GM18909 (cell line): ENCODE measurements at regions not wholly inside any gene's neighbourhood (a gene's known extent, or its start where the extent isn't known, plus 50 kb on each side); places are given as distances from the start of the nearest gene placed in this dataset.
"Not testable (repeated sequence)": the region's sequence is repeated elsewhere in the genome, so short reads cannot be mapped to it uniquely, and the experiment has no call there.

Experiments
- ATAC-seq: cut with Tn5 transposase; IDR thresholded peaks from one replicate; pipeline ENCODE4 v1.9.1; 2021; ENCODE audit warnings: mild to moderate bottlenecking; ENCODE audit not compliant: unreplicated experiment, poor library complexity

GRCh38 chr20:48368580-48369021 is 459.2 kb downstream of the PREX1 start:
- ATAC-seq: not testable (repeated sequence)

GRCh38 chr20:48367541-48368358 is 460.0 kb downstream of the PREX1 start:
- not testable (repeated sequence) for ATAC-seq

GRCh38 chr20:48366230-48366629 is 461.6 kb downstream of the PREX1 start:
- no peak for ATAC-seq

GRCh38 chr20:48364688-48365421 is 462.9 kb downstream of the PREX1 start:
- no peak for ATAC-seq

- ATAC-seq: no peak
Measured at GRCh38 chr20:48364055-48364454, 463.7 kb downstream of the PREX1 start.

GRCh38 chr20:48360342-48360975 is 467.3 kb downstream of the PREX1 start:
- peak; percentile 34 for ATAC-seq

DNA sequence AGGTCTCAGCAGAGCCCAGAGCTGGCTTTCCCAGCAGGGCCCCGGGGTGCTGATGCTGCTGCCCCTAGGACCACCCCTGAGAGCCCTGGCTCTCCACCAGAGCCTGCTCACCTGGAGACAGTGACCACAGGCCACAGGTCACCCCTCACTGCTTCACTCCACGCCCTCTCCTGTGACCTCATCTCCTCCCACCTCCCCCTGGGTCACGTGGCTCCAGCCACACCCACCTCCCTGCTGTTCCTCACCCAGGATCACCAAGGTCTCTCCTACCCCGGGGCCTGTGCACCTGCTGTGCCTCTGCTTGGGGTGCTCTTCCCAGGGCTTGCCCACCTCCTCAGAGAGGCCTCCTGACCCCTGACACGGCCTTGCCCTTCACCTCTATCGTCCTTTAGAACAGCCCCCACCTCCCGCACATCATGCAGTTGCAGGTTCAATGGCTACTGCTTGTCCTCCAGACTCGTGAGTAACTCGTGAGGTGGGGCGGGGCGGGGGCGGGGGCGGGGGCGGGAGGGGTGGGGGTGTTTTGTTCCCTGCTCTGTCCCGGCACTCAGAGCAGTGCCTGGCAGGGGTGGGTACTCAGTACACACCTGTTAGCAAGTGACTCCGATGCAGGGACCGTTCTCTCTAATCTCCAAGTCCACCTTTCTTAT is 468.0 kb downstream of the PREX1 start:
- peak; percentile 82 for ATAC-seq

DNA sequence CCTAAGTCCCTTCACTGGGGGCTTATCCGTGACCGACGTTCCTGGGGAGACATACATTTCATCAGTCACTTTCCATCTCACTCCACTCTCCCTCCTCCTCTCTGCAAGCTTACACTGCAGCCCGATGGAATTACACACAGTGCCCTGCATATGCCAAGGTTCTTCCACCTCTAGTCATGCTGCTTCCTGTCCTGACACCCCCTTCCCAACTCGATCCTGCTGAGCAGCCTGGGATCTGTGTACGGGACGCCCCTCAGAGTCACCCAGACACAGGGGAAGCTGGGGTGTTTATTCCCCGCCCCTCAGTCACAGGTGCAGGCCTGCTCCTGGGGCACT is 468.8 kb downstream of the PREX1 start:
- not testable (repeated sequence) for ATAC-seq

DNA sequence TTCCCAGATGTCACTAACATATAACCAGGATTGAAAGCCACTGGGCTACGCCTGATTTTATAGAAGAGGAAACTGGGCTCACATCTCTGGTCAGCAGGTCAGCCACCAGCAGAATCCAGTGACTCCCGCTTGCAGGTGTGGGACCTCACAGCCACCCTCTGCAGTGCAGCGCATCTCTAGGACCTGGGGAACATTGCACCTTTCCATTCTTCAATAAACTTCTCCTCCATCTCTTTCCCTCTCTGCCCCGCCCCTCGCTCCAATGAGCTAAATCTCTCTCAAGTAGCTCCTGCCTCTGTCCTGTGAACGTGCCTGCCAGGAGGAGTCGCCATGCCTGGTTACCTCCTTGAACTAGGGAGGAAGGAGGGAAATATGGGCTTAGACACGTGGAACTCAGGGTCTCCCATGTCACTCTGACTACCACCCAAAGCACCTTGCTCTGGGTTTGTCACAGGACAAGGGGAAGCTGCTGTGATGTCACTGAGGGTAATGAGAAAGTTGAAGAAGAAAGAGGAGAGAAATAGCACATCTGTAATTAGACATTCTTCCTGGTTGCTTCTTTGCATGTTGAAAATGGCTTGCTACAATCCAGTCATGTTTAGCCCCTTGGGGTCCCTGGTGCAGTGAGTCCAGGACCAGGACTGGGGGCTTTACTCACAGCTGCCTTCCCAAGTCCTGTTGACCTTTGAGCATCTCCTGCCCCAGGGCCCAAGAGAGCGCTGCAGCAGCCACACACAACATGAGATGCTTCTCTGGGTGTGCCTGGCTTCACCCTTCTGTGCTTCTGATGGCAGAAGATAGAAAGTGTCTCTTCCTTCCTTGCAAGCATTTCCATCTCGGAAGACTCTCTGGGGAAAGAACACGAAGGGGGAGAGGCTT is 469.4 kb downstream of the PREX1 start:
- no peak for ATAC-seq

GRCh38 chr20:48357714-48358113 is 470.1 kb downstream of the PREX1 start:
- no peak for ATAC-seq

DNA sequence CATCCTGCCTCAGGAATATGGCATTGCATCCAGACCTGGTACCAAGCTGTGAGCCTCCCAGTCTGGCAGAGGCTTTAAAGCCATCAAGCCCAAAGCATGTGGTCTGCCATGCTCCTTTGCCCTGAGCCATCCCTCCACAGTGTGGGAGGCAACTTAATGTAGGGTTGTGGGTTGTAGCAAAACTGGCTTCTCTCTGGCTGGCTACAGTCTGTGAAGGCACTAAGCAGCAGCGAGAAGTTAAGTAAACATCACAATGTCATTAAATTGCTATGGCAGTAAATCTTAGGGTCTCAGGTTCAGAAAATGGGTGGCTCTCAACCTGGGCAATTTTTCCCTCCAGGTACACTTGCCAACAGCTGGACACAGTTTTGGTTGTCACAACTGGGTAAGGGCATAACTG is 472.9 kb downstream of the PREX1 start:
- no peak for ATAC-seq

- ATAC-seq: no peak
Measured at GRCh38 chr20:48354320-48354876, 473.4 kb downstream of the PREX1 start.

DNA sequence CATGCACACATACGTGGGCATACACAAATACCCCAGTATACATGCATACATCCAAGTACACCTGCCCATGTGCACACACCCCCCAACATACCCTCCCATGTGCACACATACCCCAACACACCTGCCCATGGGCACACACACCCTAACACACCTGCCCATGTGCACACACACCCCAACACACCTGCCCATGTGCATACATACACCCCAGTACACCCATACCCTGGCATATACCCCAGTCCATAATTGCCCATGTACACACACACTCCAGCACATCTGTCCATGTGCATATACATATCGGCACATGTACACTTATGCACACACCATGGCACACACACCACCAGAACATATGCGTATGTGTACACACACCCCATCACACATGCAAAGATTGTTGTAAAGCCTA is 475.2 kb downstream of the PREX1 start:
- no peak for ATAC-seq

- ATAC-seq: no peak
Measured at GRCh38 chr20:48352042-48352441, 475.8 kb downstream of the PREX1 start.

GRCh38 chr20:48350313-48350988 is 477.3 kb downstream of the PREX1 start:
- ATAC-seq: no peak

GRCh38 chr20:48349656-48350055 is 478.1 kb downstream of the PREX1 start:
- ATAC-seq: no peak

DNA sequence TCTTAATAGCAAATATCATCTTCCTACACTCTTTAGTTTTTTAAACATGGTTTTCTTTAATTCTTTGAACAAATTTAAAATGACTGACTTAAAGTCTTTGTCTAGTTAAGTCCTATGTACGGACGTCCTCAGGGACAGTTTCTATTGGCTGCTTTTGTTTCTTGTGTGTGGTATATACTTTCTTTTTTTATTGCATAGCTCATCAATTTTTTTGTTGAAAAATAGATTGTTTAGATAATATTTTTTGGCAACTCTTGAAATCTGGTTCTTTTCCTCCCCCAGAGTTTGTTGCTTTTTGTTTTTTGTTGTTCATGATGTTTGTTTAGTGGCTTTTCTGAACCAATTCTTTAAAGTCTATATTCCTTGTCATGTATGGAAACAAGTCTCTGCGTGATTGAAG is 479.8 kb downstream of the PREX1 start:
- no peak for ATAC-seq

DNA sequence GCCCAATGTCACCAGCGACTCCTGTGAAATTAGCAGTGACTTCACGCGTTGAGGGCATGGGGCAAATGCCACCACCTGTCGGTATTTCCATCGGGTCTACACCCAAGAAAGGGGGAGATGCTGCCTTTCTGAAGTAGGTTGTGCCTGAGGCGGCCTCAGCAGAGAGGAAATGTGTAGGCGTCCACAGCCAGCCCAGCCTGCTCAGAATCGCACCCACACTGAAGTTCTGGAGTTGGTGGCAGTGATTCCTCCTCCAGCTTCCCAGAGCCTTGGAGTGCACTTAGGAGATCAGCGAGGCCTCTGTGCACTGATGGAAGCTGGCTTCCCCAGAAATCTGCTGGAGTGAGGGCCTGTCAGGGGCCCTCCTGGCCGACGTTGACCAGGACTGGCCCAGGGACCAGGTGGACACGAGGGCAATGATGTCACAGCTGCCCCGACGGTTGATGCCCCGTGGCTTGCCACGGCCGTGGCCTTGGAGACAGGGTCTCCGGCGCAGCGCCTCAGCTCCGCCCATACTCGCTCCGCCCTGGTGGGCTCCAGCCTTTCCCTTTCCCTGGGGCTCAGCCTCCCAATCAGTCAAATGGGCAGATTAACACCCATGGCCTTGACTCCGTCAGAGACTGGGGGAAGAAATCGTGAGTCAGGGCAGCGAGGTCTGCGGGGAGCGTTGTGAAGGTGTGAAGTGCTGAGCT is 484.8 kb downstream of the PREX1 start:
- no peak for ATAC-seq
